HUDEP-2 (cell line): ENCODE measurements at regions not wholly inside any gene's neighbourhood (a gene's known extent, or its start where the extent isn't known, plus 50 kb on each side); places are given as distances from the start of the nearest gene placed in this dataset.

Experiments
- DNase-seq, 76 experiments: peaks; one replicate each; lab custom pipeline; 2025; ENCODE audit not compliant: unreplicated experiment in 76 of 76; lab: John Stamatoyannopoulos, UW

- no peak for DNase-seq
Measured at GRCh38 chr20:7226156-7226555, 458.7 kb downstream of the BMP2 start.

- no peak for DNase-seq
Measured at GRCh38 chr20:7231303-7231702, 463.8 kb downstream of the BMP2 start.

DNA sequence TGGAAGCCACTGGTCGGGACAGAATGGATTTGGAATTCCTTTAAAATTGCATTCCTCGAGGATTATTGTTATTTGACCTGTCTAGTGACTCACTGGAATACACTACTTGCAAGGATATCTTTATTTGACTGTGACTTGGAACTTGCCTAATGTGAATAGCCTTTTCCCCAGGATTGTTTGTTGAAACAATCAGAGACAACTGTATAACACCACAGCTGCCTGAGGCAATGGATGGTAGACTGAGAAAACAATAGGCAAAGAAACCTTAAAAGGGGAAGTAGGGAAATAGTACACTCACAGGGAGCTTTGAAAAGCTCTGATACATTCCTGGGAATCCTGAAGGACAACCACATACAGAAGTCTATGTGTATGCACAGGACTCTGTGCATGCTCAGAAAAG lies 465.3 kb downstream of the BMP2 start:
- no peak for DNase-seq

DNA sequence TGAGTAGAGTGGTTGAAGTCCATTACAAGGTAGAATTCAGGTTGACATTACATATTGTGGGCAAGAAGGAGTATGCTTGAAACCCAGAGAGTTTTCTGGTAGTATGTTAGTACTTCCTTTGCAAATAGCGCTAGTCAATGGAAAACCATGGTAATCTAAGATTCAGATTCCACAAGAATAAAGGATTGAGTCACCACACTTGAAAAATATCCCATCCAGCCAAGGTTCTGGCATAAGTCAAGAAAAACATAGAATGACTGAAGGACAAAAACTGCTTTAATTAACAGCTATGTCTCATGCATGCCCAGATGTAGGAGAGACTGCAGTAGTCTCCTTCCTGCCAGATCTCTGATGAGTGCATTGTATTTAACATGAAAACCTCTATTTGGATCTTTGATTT lies 469.8 kb downstream of the BMP2 start:
- DNase-seq = no peak

DNA sequence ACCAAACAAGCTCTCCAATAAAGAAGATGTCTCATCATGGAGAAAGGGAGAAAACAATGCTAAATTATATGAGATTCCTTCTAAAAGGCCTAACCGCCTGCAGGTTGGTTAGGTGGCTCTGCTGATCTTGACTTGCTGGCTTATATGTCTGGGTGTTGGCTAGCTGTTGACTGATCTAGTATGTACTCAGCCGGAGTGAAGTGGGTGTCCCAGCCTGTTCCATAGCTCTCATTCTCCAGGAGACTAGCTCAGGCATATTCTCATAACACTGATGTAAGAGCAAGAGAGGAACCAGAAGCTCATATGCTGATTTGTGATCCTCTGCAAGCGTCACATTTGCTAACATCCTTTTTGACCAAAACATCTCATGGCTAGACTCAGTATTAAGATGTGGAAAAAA lies 473.0 kb downstream of the BMP2 start:
- no peak for DNase-seq

GRCh38 chr20:7248281-7249201 lies 481.1 kb downstream of the BMP2 start:
- DNase-seq = no peak

- no peak for DNase-seq
Measured at GRCh38 chr20:7250337-7250736, 482.9 kb downstream of the BMP2 start.

GRCh38 chr20:7257099-7257498 lies 489.6 kb downstream of the BMP2 start:
- DNase-seq = no peak

DNA sequence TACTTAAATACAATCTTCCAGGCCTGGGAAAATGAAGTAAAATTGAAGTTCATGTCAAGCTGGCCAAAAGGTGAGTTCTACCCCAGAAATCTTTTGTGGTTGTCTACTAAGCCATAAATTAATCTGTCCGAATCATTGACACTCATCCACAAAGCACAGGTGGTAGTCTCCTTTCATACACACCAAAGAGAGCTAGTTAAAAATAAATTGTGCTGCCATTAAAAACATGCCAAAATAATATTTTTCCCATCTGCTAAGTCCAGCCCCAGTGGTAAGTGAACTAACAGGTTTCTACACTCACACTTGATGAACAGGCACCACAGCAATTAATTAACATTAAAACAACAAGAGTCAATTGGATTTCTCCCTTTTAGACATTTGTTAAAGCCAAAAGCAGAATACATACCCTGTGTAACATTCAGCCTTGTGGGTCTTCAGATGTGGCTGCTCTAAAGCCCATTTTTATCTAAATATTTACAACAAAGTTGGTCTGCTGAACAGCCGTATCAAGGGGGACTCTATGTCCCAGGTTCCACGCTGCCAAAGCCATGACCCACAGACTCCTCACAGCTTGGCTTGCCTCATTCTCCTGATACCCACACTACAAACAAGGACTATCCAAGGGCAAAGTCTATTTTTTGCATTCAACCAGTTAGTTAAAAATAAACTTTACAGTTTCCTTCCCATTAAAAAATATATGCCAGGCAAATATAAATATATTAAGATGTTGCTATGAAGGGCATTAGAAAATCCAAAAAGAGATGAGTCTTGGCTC lies 490.4 kb downstream of the BMP2 start:
- DNase-seq = no peak

GRCh38 chr20:7262803-7263202 lies 495.3 kb downstream of the BMP2 start:
- no peak for DNase-seq

GRCh38 chr20:7264137-7264536 lies 496.7 kb downstream of the BMP2 start:
- DNase-seq = no peak

GRCh38 chr20:7269452-7269851 lies 502.0 kb downstream of the BMP2 start:
- no peak for DNase-seq

GRCh38 chr20:7272512-7272911 lies 505.0 kb downstream of the BMP2 start:
- no peak for DNase-seq

DNA sequence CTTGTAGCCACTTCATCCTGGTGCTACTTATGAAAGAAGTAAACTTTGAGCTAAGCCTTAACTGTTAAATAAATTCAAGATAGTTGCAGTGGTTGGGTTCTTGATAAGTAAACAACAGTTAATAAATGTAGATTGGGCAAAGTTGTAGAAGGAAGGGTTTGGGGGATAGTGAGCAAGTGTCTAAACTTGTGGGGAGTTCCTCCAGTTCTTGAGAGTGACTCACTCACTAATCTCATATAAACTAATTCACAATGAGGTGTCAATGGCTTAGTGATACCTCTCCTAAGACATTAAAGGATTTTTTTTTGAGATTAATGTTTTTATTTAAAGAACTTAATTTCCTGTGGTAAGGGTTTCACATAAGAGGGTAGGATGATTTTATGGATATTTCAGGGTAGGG lies 507.4 kb downstream of the BMP2 start:
- no peak for DNase-seq

DNA sequence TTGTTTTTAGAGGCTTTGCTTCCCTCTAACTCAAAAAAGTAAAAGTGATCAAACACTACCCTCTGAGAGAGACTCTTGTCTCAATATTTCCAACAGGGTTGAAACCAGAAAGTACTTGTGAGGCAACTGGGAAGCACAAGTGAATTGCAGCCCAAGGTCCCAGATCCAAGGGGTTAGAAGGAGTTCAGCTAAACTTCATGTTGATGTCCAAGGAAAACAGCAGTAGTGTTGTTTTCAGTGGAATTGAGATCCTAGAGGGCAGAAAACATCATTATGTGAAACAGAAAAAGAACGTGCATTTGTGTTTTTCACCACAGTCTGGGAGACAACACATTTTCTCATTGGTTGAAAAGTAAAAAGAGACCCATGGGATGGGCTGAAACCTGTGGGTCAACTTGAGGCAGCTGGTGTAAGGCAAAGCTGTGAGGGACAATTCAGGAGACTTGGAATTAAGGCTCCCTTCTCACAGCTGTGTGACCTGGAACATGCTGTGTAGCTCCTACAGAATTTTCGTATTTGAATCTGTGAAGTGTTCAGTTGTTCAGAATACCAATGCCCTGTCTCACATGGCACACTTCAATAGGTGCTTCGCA lies 508.3 kb downstream of the BMP2 start:
- DNase-seq = no peak

- peak in 23 of 76 experiments; percentile 0 to 60 (median 6) for DNase-seq
Measured at GRCh38 chr20:7285918-7286556, 518.6 kb downstream of the BMP2 start.

- DNase-seq = no peak
Measured at GRCh38 chr20:7291323-7291943, 523.9 kb downstream of the BMP2 start.

- no peak for DNase-seq
Measured at GRCh38 chr20:7291946-7292345, 524.5 kb downstream of the BMP2 start.

DNA sequence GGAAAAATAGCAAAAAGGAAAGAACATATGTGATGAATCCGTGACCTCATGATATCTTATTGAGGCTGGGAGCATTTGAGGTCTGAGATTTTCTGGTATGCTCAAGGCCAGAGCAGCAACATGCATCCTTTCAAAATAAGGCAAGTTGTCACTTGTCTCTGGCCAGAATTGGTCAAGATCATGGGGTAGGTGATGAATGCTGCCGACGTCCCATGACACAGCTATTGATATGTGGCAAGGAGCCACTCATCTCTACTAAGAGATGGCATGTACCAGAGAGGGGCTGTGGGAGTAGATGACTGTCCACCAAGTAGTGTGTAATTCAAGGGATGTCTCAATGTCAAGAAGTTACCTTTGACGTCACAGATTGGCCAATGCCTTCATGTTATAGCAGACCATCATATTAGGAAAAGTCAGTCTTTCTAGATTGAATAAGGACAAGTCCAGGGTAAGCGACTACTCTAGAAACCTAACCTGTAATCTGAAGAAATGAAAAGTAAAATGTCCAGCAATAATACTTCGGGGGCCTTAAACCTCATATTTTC lies 527.4 kb downstream of the BMP2 start:
- no peak for DNase-seq

DNA sequence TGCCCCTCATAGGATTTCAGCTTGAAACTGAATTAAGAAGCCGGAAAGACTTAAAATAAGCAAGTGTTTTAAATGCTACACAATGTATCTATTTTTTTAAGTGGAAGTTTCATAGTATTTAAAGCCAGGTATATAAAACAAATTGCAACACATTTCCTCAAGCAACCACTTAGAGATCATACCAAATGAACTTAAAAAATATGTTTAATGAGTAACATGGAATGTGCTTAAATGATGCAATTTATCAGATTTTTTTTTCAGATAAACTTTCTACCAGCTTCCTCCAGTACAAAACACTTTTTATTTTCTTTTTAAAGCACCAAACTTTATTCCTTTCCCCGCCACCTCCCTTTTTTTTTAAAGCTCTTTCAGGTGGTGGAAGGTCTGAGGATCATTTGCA lies 534.3 kb downstream of the BMP2 start:
- no peak for DNase-seq
